ENCODE measurements at regions not wholly inside any gene's neighbourhood (a gene's known extent, or its start where the extent isn't known, plus 50 kb on each side); places are given as distances from the start of the nearest gene placed in this dataset.

- H3K79me2 ChIP-seq (ENCODE audit: control insufficient read depth, low read length): no peaks in the 10 kb centered on the region
Measured at GRCh38 chr13:106010836-106011235, 524.6 kb downstream of the EFNB2 start.

GRCh38 chr13:106008540-106008939, 526.9 kb downstream of the EFNB2 start:
- Histone ChIP-seq H3K4me3 (ENCODE audit: low read length) (no peak overlapping the region), H3K36me3 (ENCODE audit: control insufficient read depth, low read length) (no peaks in the 10 kb centered on the region), H3K9me2 (replicated peaks; ENCODE audit: control insufficient read depth, low read length) (no peaks in the 10 kb centered on the region), H3K4me1 (ENCODE audit: control insufficient read depth, low read length) (no peaks in the 10 kb centered on the region), H3K27me3 (ENCODE audit: control insufficient read depth, low read length) (no peaks in the 10 kb centered on the region), H3K79me2 (ENCODE audit: control insufficient read depth, low read length) (no peaks in the 10 kb centered on the region), H4K20me1 (ENCODE audit: control insufficient read depth, insufficient read depth, low read depth, low read length) (no peaks in the 10 kb centered on the region), H3F3A (ENCODE audit: control insufficient read depth, insufficient read depth) (no peaks in the 10 kb centered on the region), H3K27ac (ENCODE audit: low read depth, low read length) (no peak overlapping the region), H3K9me3 (ENCODE audit: control insufficient read depth, insufficient read depth, low read length) (no peaks in the 10 kb centered on the region), H3K4me2 (ENCODE audit: low read length) (no peak overlapping the region)
- no peak for TF ChIP-seq CTCF (IDR thresholded peaks at IDR 0.05; ENCODE audit: low read depth, low read length, poor library complexity, severe bottlenecking)
- no peak for TF ChIP-seq EZH2phosphoT487 (IDR thresholded peaks at IDR 0.05; ENCODE audit: borderline replicate concordance, low read length)

More at GRCh38 chr13:106010836-106011235, 524.6 kb downstream of the EFNB2 start:
- H4K20me1 ChIP-seq (ENCODE audit: control insufficient read depth, insufficient read depth, low read depth, low read length): no peaks in the 10 kb centered on the region
- no peaks in the 10 kb centered on the region for H3K9me2 ChIP-seq (replicated peaks; ENCODE audit: control insufficient read depth, low read length)
- no peaks in the 10 kb centered on the region for H3K27me3 ChIP-seq (ENCODE audit: control insufficient read depth, low read length)
- H3K9me3 ChIP-seq (ENCODE audit: control insufficient read depth, insufficient read depth, low read length): no peaks in the 10 kb centered on the region
- TF ChIP-seq CTCF (IDR thresholded peaks at IDR 0.05; ENCODE audit: low read depth, low read length, poor library complexity, severe bottlenecking) (no peak), EZH2phosphoT487 (IDR thresholded peaks at IDR 0.05; ENCODE audit: borderline replicate concordance, low read length) (no peak)
- H3K36me3 ChIP-seq (ENCODE audit: control insufficient read depth, low read length): no peaks in the 10 kb centered on the region
- no peaks in the 10 kb centered on the region for H3K4me1 ChIP-seq (ENCODE audit: control insufficient read depth, low read length)
- H3F3A ChIP-seq (ENCODE audit: control insufficient read depth, insufficient read depth): no peaks in the 10 kb centered on the region
- no peak overlapping the region for H3K4me2 ChIP-seq (ENCODE audit: low read length)
- no peak overlapping the region for H3K4me3 ChIP-seq (ENCODE audit: low read length)
- H3K27ac ChIP-seq (ENCODE audit: low read depth, low read length): no peak overlapping the region

GRCh38 chr13:106007156-106007555, 528.3 kb downstream of the EFNB2 start:
- TF ChIP-seq EZH2phosphoT487 (IDR thresholded peaks at IDR 0.05; ENCODE audit: borderline replicate concordance, low read length): no peak
- TF ChIP-seq CTCF (IDR thresholded peaks at IDR 0.05; ENCODE audit: low read depth, low read length, poor library complexity, severe bottlenecking): no peak
- no peak overlapping the region for H3K4me3 ChIP-seq (ENCODE audit: low read length)

GRCh38 chr13:106003651-106004050, 531.8 kb downstream of the EFNB2 start:
- H3K79me2 ChIP-seq (ENCODE audit: control insufficient read depth, low read length): no peaks in the 10 kb centered on the region
- no peak overlapping the region for H3K4me3 ChIP-seq (ENCODE audit: low read length)
- no peaks in the 10 kb centered on the region for H3K4me1 ChIP-seq (ENCODE audit: control insufficient read depth, low read length)
- no peaks in the 10 kb centered on the region for H3K36me3 ChIP-seq (ENCODE audit: control insufficient read depth, low read length)
- TF ChIP-seq CTCF (IDR thresholded peaks at IDR 0.05; ENCODE audit: low read depth, low read length, poor library complexity, severe bottlenecking): no peak
- TF ChIP-seq EZH2phosphoT487 (IDR thresholded peaks at IDR 0.05; ENCODE audit: borderline replicate concordance, low read length): no peak
- H3K9me2 ChIP-seq (replicated peaks; ENCODE audit: control insufficient read depth, low read length): no peaks in the 10 kb centered on the region
- H3K27ac ChIP-seq (ENCODE audit: low read depth, low read length): no peak overlapping the region
- H4K20me1 ChIP-seq (ENCODE audit: control insufficient read depth, insufficient read depth, low read depth, low read length): no peaks in the 10 kb centered on the region
- no peaks in the 10 kb centered on the region for H3K9me3 ChIP-seq (ENCODE audit: control insufficient read depth, insufficient read depth, low read length)
- no peak overlapping the region for H3K4me2 ChIP-seq (ENCODE audit: low read length)
- no peaks in the 10 kb centered on the region for H3F3A ChIP-seq (ENCODE audit: control insufficient read depth, insufficient read depth)
- H3K27me3 ChIP-seq (ENCODE audit: control insufficient read depth, low read length): no peaks in the 10 kb centered on the region

More at GRCh38 chr13:106007156-106007555, 528.3 kb downstream of the EFNB2 start:
- H3K36me3 ChIP-seq (ENCODE audit: control insufficient read depth, low read length): no peaks in the 10 kb centered on the region
- H3K9me3 ChIP-seq (ENCODE audit: control insufficient read depth, insufficient read depth, low read length): no peaks in the 10 kb centered on the region
- H3K27me3 ChIP-seq (ENCODE audit: control insufficient read depth, low read length): no peaks in the 10 kb centered on the region
- no peaks in the 10 kb centered on the region for H3K9me2 ChIP-seq (replicated peaks; ENCODE audit: control insufficient read depth, low read length)
- no peaks in the 10 kb centered on the region for H4K20me1 ChIP-seq (ENCODE audit: control insufficient read depth, insufficient read depth, low read depth, low read length)
- no peak overlapping the region for H3K4me2 ChIP-seq (ENCODE audit: low read length)
- no peaks in the 10 kb centered on the region for H3K79me2 ChIP-seq (ENCODE audit: control insufficient read depth, low read length)
- no peak overlapping the region for H3K27ac ChIP-seq (ENCODE audit: low read depth, low read length)
- no peaks in the 10 kb centered on the region for H3F3A ChIP-seq (ENCODE audit: control insufficient read depth, insufficient read depth)
- no peaks in the 10 kb centered on the region for H3K4me1 ChIP-seq (ENCODE audit: control insufficient read depth, low read length)
